Epithelial cell of proximal tubule (primary cell): ENCODE measurements at regions not wholly inside any gene's neighbourhood (a gene's known extent, or its start where the extent isn't known, plus 50 kb on each side); places are given as distances from the start of the nearest gene placed in this dataset.

ENCODE experiments used
- DNase-seq: peaks from one replicate; pipeline ENCODE4 v3.0.0-alpha.2; 2011; ENCODE audit warnings: low read depth
- H3K4me3 ChIP-seq: 2 replicates; pipeline ENCODE4 v1.5.1; 2011; ENCODE audit warnings: low read depth, mild to moderate bottlenecking, low read length
- CTCF ChIP-seq: conservative IDR thresholded peaks from 2 replicates; pipeline ENCODE4 v1.5.1; 2012; ENCODE audit warnings: low read depth, mild to moderate bottlenecking, low read length

GRCh38 chr3:6222069-6222468 lies 638.8 kb upstream of the GRM7 start:
- no peak for DNase-seq
- TF ChIP-seq CTCF = no peak
- no peak overlapping the region for H3K4me3 ChIP-seq

- no peak overlapping the region for H3K4me3 ChIP-seq
- no peak for TF ChIP-seq CTCF
- no peak for DNase-seq
Measured at GRCh38 chr3:6223572-6223971, 637.3 kb upstream of the GRM7 start.

GRCh38 chr3:6228958-6229683 lies 631.8 kb upstream of the GRM7 start:
- TF ChIP-seq CTCF = no peak
- H3K4me3 ChIP-seq = no peak overlapping the region
- DNase-seq = no peak

- no peak overlapping the region for H3K4me3 ChIP-seq
- no peak for DNase-seq
- TF ChIP-seq CTCF = no peak
Measured at GRCh38 chr3:6229778-6230410, 631.0 kb upstream of the GRM7 start.

- no peak overlapping the region for H3K4me3 ChIP-seq
Measured at GRCh38 chr3:6242104-6242503, 618.8 kb upstream of the GRM7 start.

GRCh38 chr3:6248528-6248927 lies 612.4 kb upstream of the GRM7 start:
- H3K4me3 ChIP-seq = no peak overlapping the region
- no peak for DNase-seq
- TF ChIP-seq CTCF = no peak

More at GRCh38 chr3:6242104-6242503, 618.8 kb upstream of the GRM7 start:
- DNase-seq = no peak
- no peak for TF ChIP-seq CTCF

GRCh38 chr3:6249679-6250078 lies 611.2 kb upstream of the GRM7 start:
- TF ChIP-seq CTCF = no peak

More at GRCh38 chr3:6249679-6250078, 611.2 kb upstream of the GRM7 start:
- no peak overlapping the region for H3K4me3 ChIP-seq
- no peak for DNase-seq
